ENCODE measurements at regions not wholly inside any gene's neighbourhood (a gene's known extent, or its start where the extent isn't known, plus 50 kb on each side); places are given as distances from the start of the nearest gene placed in this dataset.
"Not testable (repeated sequence)": the region's sequence is repeated elsewhere in the genome, so short reads cannot be mapped to it uniquely, and the experiment has no call there.

DNA sequence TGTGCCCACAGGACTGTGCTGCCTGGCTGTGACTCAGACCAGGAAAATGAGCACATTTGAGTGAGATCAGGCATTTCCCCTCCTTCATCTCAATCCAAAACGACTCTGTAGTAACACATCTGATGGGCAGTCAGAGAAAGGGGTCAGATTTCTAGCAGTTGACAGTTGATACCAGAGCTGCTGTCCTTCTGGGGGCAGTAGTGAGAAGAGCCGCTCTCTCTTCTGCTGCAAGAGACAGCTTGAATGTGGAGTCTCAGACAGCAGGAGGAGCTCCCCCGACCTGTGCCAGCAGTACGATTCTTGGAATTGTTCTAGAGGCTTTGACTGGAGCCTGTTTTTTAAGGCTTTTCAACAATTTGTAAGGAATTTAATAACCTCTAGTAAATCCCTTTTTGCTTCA lies 1413.7 kb downstream of the RPIA start:
- TF ChIP-seq, protein P1, sequence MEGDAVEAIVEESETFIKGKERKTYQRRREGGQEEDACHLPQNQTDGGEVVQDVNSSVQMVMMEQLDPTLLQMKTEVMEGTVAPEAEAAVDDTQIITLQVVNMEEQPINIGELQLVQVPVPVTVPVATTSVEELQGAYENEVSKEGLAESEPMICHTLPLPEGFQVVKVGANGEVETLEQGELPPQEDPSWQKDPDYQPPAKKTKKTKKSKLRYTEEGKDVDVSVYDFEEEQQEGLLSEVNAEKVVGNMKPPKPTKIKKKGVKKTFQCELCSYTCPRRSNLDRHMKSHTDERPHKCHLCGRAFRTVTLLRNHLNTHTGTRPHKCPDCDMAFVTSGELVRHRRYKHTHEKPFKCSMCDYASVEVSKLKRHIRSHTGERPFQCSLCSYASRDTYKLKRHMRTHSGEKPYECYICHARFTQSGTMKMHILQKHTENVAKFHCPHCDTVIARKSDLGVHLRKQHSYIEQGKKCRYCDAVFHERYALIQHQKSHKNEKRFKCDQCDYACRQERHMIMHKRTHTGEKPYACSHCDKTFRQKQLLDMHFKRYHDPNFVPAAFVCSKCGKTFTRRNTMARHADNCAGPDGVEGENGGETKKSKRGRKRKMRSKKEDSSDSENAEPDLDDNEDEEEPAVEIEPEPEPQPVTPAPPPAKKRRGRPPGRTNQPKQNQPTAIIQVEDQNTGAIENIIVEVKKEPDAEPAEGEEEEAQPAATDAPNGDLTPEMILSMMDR (conservative IDR thresholded peaks at IDR 0.05; ENCODE audit: low read length): peak; percentile 30; the same call in 1 of the 2 replicates
- not testable (repeated sequence) for TF ChIP-seq EZH2phosphoT487 (IDR thresholded peaks at IDR 0.05; ENCODE audit: borderline replicate concordance)
